Liver (tissue), 8 donors: ENCODE measurements at regions not wholly inside any gene's neighbourhood (a gene's known extent, or its start where the extent isn't known, plus 50 kb on each side); places are given as distances from the start of the nearest gene placed in this dataset.
"Not testable (repeated sequence)": the region's sequence is repeated elsewhere in the genome, so short reads cannot be mapped to it uniquely, and the experiment has no call there.

Source experiments
- DNase-seq: peaks from one replicate; pipeline ENCODE4 v3.0.0-alpha.2; 2017; ENCODE audit warnings: low spot score
- H3K27ac ChIP-seq, 2 donors: one replicate each; pipeline ENCODE4 v1.7.0; 2013; ENCODE audit warnings: inconsistent platforms in 2 of 2, low read length in 2 of 2, control low read depth in 1 of 2, low read depth in 1 of 2, mild to moderate bottlenecking in 1 of 2
- H3K27me3 ChIP-seq, 4 donors: one replicate each; pipeline versions ENCODE4 v1.6.1 to v1.7.0; 2013; ENCODE audit warnings: low read length in 3 of 4, inconsistent platforms in 1 of 4, mild to moderate bottlenecking in 1 of 4, moderate library complexity in 1 of 4; ENCODE audit not compliant: control insufficient read depth in 4 of 4, insufficient read depth in 4 of 4
- H3K36me3 ChIP-seq, 4 donors: one replicate each; pipeline versions ENCODE4 v1.6.1 to v1.7.0; 2013; ENCODE audit warnings: low read length in 3 of 4, mild to moderate bottlenecking in 3 of 4, low read depth in 1 of 4, moderate library complexity in 1 of 4; ENCODE audit not compliant: control insufficient read depth in 4 of 4, insufficient read depth in 3 of 4
- H3K4me1 ChIP-seq, 4 donors: one replicate each; pipeline versions ENCODE4 v1.6.1 to v1.7.0; 2013; ENCODE audit warnings: low read length in 3 of 4, mild to moderate bottlenecking in 3 of 4, moderate library complexity in 1 of 4; ENCODE audit not compliant: control insufficient read depth in 4 of 4, insufficient read depth in 4 of 4
- H3K4me3 ChIP-seq, 3 donors: one replicate each; pipeline versions ENCODE4 v1.6.1 to v1.7.0; 2013; ENCODE audit warnings: low read length in 3 of 3, control low read depth in 1 of 3, low read depth in 1 of 3, mild to moderate bottlenecking in 1 of 3
- H3K9ac ChIP-seq, 2 donors: one replicate each; pipeline ENCODE4 v1.7.0; 2013; ENCODE audit warnings: low read length in 2 of 2, mild to moderate bottlenecking in 2 of 2, moderate library complexity in 2 of 2, control low read depth in 1 of 2, low read depth in 1 of 2
- H3K9me3 ChIP-seq, 4 donors: one replicate each; pipeline versions ENCODE4 v1.6.1 to v1.7.0; 2013; ENCODE audit warnings: low read length in 3 of 4; ENCODE audit not compliant: control insufficient read depth in 4 of 4
- EGR1 ChIP-seq, 2 donors: IDR thresholded peaks; 2 replicates each; pipeline ENCODE4 v1.6.1; 2016 to 2018; ENCODE audit warnings: antibody characterized with exemption in 2 of 2, low read depth in 2 of 2
- FOXA1 ChIP-seq: IDR thresholded peaks from 2 replicates; pipeline ENCODE4 v1.6.1; 2016; ENCODE audit warnings: antibody characterized with exemption
- FOXA2 ChIP-seq: IDR thresholded peaks from 2 replicates; pipeline ENCODE4 v1.6.1; 2016; ENCODE audit warnings: antibody characterized with exemption
- GABPA ChIP-seq, 2 donors: IDR thresholded peaks in 1 of 2; conservative IDR thresholded peaks in 1 of 2; 2 replicates each; pipeline ENCODE4 v1.6.1; 2016; ENCODE audit warnings: antibody characterized with exemption in 2 of 2, mild to moderate bottlenecking in 1 of 2, moderate library complexity in 1 of 2
- HNF4A ChIP-seq, 2 donors: conservative IDR thresholded peaks; 2 replicates each; pipeline ENCODE4 v1.6.1; 2016; ENCODE audit warnings: antibody characterized with exemption in 2 of 2, mild to moderate bottlenecking in 2 of 2
- HNF4G ChIP-seq: IDR thresholded peaks from 2 replicates; pipeline ENCODE4 v1.6.1; 2016; ENCODE audit warnings: antibody characterized with exemption
- NR2F2 ChIP-seq: IDR thresholded peaks from 2 replicates; pipeline ENCODE4 v1.6.1; 2016; ENCODE audit warnings: antibody characterized with exemption
- RAD21 ChIP-seq, 2 donors: IDR thresholded peaks; 2 replicates each; pipeline ENCODE4 v1.6.1; 2016; ENCODE audit warnings: antibody characterized with exemption in 2 of 2, mild to moderate bottlenecking in 2 of 2
- RXRA ChIP-seq, 2 donors: IDR thresholded peaks; 2 replicates each; pipeline ENCODE4 v1.6.1; 2017 to 2018; ENCODE audit warnings: antibody characterized with exemption in 2 of 2, mild to moderate bottlenecking in 1 of 2
- SP1 ChIP-seq: IDR thresholded peaks from 2 replicates; pipeline ENCODE4 v1.6.1; 2018; ENCODE audit warnings: antibody characterized with exemption, mild to moderate bottlenecking
- TAF1 ChIP-seq: conservative IDR thresholded peaks from 2 replicates; pipeline ENCODE4 v1.6.1; 2016; ENCODE audit warnings: antibody characterized with exemption, mild to moderate bottlenecking
- YY1 ChIP-seq: IDR thresholded peaks from 2 replicates; pipeline ENCODE4 v1.6.1; 2016; ENCODE audit warnings: antibody characterized with exemption, mild to moderate bottlenecking
- WGBS: extraction: QIAGEN DNeasy Blood & Tissue Kit; methylation state at CpG from one replicate; pipeline ENCODE4 v1.1.7; 2013; 5-methylcytosine and 5-hydroxymethylcytosine counted together
- TF ChIP-seq, protein P1 (sequence below): IDR thresholded peaks from 2 replicates; pipeline ENCODE4 v1.6.1; 2016; ENCODE audit warnings: antibody characterized with exemption
- TF ChIP-seq, protein P2 (sequence below): fragments of 150-350 bp; IDR thresholded peaks from 2 replicates; pipeline ENCODE4 v1.5.1; 2017; ENCODE audit warnings: improper control_type of control experiment, low read depth, low read length; ENCODE audit not compliant: missing input control
- TF ChIP-seq, protein P3 (sequence below): IDR thresholded peaks from 2 replicates; pipeline ENCODE4 v1.6.1; 2016; ENCODE audit warnings: antibody characterized with exemption
- TF ChIP-seq, protein P4 (sequence below): IDR thresholded peaks from 2 replicates; pipeline ENCODE4 v1.6.1; 2016; ENCODE audit warnings: antibody characterized with exemption, mild to moderate bottlenecking
- donor health status: healthy.
- donor health status: healthy.
- donor health status: healthy.
- donor health status: healthy.
- donor health status: healthy.

DNA sequence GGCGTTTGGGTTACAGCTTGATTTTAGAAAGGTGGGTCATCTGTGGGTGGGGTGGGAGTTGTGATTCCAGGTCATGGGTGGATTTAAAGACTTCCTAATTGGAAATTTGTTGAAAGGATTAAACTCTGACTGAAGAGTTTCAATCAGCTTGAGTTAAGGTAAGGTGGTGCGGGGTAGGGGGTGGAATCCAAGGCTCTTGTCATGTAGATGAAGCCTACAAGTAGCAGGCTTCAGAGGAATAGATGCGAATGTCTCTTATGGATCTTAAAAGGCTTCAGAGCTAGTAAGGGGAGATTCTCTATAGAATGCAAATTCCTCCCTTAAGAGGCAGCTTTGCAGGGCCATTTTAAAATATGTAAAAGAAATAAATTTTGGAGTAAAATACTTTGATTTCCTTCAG lies 645.3 kb downstream of the FRK start:
- H3K9me3 ChIP-seq: no peaks in the 10 kb centered on the region
- DNase-seq: no peak
- H3K27me3 ChIP-seq: no peaks in the 10 kb centered on the region
- no peak overlapping the region for H3K27ac ChIP-seq
- H3K36me3 ChIP-seq: no peaks in the 10 kb centered on the region
- no peak overlapping the region for H3K4me3 ChIP-seq
- no peaks in the 10 kb centered on the region for H3K4me1 ChIP-seq
- no peak for TF ChIP-seq FOXA1
- TF ChIP-seq, protein P1, sequence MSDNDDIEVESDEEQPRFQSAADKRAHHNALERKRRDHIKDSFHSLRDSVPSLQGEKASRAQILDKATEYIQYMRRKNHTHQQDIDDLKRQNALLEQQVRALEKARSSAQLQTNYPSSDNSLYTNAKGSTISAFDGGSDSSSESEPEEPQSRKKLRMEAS: no peak
- TF ChIP-seq RXRA (IDR thresholded peaks at IDR 0.05): no peak
- no peak for TF ChIP-seq FOXA2
- no peak for TF ChIP-seq RAD21 (IDR thresholded peaks at IDR 0.05)
- TF ChIP-seq, protein P2, sequence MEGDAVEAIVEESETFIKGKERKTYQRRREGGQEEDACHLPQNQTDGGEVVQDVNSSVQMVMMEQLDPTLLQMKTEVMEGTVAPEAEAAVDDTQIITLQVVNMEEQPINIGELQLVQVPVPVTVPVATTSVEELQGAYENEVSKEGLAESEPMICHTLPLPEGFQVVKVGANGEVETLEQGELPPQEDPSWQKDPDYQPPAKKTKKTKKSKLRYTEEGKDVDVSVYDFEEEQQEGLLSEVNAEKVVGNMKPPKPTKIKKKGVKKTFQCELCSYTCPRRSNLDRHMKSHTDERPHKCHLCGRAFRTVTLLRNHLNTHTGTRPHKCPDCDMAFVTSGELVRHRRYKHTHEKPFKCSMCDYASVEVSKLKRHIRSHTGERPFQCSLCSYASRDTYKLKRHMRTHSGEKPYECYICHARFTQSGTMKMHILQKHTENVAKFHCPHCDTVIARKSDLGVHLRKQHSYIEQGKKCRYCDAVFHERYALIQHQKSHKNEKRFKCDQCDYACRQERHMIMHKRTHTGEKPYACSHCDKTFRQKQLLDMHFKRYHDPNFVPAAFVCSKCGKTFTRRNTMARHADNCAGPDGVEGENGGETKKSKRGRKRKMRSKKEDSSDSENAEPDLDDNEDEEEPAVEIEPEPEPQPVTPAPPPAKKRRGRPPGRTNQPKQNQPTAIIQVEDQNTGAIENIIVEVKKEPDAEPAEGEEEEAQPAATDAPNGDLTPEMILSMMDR: no peak
- TF ChIP-seq, protein P3, sequence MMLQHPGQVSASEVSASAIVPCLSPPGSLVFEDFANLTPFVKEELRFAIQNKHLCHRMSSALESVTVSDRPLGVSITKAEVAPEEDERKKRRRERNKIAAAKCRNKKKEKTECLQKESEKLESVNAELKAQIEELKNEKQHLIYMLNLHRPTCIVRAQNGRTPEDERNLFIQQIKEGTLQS: no peak
- no peak for TF ChIP-seq SP1
- no peak for TF ChIP-seq TAF1
- TF ChIP-seq, protein P4, sequence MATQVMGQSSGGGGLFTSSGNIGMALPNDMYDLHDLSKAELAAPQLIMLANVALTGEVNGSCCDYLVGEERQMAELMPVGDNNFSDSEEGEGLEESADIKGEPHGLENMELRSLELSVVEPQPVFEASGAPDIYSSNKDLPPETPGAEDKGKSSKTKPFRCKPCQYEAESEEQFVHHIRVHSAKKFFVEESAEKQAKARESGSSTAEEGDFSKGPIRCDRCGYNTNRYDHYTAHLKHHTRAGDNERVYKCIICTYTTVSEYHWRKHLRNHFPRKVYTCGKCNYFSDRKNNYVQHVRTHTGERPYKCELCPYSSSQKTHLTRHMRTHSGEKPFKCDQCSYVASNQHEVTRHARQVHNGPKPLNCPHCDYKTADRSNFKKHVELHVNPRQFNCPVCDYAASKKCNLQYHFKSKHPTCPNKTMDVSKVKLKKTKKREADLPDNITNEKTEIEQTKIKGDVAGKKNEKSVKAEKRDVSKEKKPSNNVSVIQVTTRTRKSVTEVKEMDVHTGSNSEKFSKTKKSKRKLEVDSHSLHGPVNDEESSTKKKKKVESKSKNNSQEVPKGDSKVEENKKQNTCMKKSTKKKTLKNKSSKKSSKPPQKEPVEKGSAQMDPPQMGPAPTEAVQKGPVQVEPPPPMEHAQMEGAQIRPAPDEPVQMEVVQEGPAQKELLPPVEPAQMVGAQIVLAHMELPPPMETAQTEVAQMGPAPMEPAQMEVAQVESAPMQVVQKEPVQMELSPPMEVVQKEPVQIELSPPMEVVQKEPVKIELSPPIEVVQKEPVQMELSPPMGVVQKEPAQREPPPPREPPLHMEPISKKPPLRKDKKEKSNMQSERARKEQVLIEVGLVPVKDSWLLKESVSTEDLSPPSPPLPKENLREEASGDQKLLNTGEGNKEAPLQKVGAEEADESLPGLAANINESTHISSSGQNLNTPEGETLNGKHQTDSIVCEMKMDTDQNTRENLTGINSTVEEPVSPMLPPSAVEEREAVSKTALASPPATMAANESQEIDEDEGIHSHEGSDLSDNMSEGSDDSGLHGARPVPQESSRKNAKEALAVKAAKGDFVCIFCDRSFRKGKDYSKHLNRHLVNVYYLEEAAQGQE: no peak
- no peak for TF ChIP-seq YY1
- TF ChIP-seq NR2F2: no peak
- H3K9ac ChIP-seq: no peak overlapping the region
- 62% methylated on average over 3 of the region's 3 CpGs for WGBS

DNA sequence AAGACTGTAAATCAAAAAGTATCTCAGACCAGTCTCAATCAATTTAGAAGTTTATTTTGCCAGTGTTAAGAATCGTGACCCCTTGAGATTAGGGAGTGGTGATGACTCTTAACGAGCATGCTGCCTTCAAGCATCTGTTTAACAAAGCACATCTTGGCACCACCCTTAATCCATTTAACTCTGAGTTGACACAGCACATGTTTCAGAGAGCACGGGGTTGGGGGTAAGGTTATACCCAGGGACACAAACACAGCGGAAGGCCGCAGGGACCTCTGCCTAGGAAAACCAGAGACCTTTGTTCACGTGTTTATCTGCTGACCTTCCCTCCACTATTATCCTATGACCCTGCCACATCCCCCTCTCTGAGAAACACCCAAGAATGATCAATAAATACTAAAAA lies 645.8 kb downstream of the FRK start:
- DNase-seq, H3K27ac ChIP-seq: not testable (repeated sequence)
- 33% methylated on average over 6 of the region's 6 CpGs for WGBS

DNA sequence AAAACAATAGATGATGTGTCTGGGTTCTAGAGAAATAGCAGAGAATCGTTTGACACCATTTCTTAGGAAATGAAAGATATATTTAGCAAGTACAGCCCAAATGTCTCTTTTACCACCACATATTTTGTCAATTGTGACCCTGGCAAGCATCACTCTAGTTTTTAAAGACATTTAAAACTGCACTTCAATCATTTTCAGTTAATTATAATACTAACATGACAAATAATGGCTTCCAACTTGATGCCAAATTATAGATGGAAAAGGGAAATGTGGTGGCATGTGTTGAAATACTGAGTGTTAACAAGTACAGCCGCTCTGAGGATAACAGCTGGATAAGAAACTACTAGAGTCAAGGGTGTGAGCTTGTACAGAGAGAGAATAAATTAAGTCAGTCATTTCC lies 648.9 kb downstream of the FRK start:
- no peak overlapping the region for H3K27ac ChIP-seq
- 74% methylated on average over 2 of the region's 2 CpGs for WGBS
- H3K36me3 ChIP-seq: no peaks in the 10 kb centered on the region
- no peak overlapping the region for H3K9ac ChIP-seq
- H3K27me3 ChIP-seq: no peaks in the 10 kb centered on the region
- H3K9me3 ChIP-seq: no peaks in the 10 kb centered on the region
- DNase-seq: no peak
- no peaks in the 10 kb centered on the region for H3K4me1 ChIP-seq
- no peak overlapping the region for H3K4me3 ChIP-seq
- TF ChIP-seq RXRA (IDR thresholded peaks at IDR 0.05): no peak
- TF ChIP-seq HNF4A (conservative IDR thresholded peaks at IDR 0.05): no peak
- no peak for TF ChIP-seq TAF1
- TF ChIP-seq SP1: no peak
- TF ChIP-seq HNF4G: no peak
- TF ChIP-seq, protein P3: no peak
- TF ChIP-seq YY1: no peak
- TF ChIP-seq GABPA (IDR thresholded peaks at IDR 0.05 in 1 of 2, conservative IDR thresholded peaks at IDR 0.05 in 1 of 2): no peak
- no peak for TF ChIP-seq FOXA1
- TF ChIP-seq, protein P4: no peak
- no peak for TF ChIP-seq RAD21 (IDR thresholded peaks at IDR 0.05)
- TF ChIP-seq EGR1 (IDR thresholded peaks at IDR 0.05; ENCODE audit: low read depth in 2 of 2): no peak
- TF ChIP-seq, protein P2: no peak

More for the DNA sequence above, 645.8 kb downstream of the FRK start:
- not testable (repeated sequence) for H3K9me3 ChIP-seq, H3K36me3 ChIP-seq, H3K4me1 ChIP-seq, H3K27me3 ChIP-seq, H3K9ac ChIP-seq, H3K4me3 ChIP-seq
